ENCODE measurements at regions not wholly inside any gene's neighbourhood (a gene's known extent, or its start where the extent isn't known, plus 50 kb on each side); places are given as distances from the start of the nearest gene placed in this dataset.
A peak's percentile ranks its signal among the peaks of the same experiment; 100 is the strongest.

- Histone ChIP-seq H3K27me3 (ENCODE audit: control insufficient read depth, insufficient read depth, low read length) (no peaks in the 10 kb centered on the region), H3K27ac (ENCODE audit: insufficient read depth, low read length) (no peak overlapping the region), H2AFZ (ENCODE audit: low read length) (no peak overlapping the region), H3K79me2 (ENCODE audit: control insufficient read depth, insufficient read depth, low read length) (no peaks in the 10 kb centered on the region), H3K36me3 (ENCODE audit: control insufficient read depth, insufficient read depth, low read length) (no peaks in the 10 kb centered on the region), H3K9ac (ENCODE audit: insufficient read depth, low read length) (no peak overlapping the region), H3K4me3 (replicated peaks in 1 of 4; ENCODE audit: control extremely low read depth in 1 of 4, insufficient read depth in 1 of 4, low read depth in 3 of 4, low read length in 4 of 4) (no peak overlapping the region), H3K4me1 (ENCODE audit: control insufficient read depth, extremely low read depth, insufficient read depth, low read length) (no peaks in the 10 kb centered on the region), H3K9me3 (ENCODE audit: control insufficient read depth, insufficient read depth, low read depth, low read length) (no peaks in the 10 kb centered on the region), H4K20me1 (ENCODE audit: control insufficient read depth, extremely low read depth, insufficient read depth, low read length) (no peaks in the 10 kb centered on the region), H3K4me2 (ENCODE audit: extremely low read depth, insufficient read depth, low read length) (no peak overlapping the region)
- no peak for TF ChIP-seq CTCF (conservative IDR thresholded peaks at IDR 0.05 in 1 of 2, IDR thresholded peaks at IDR 0.05 in 1 of 2; ENCODE audit: low read depth in 1 of 2, low read length in 2 of 2)
- TF ChIP-seq EZH2 (IDR thresholded peaks at IDR 0.05; ENCODE audit: low read length, missing control alignments): no peak
- DNase-seq (ENCODE audit: low read depth in 2 of 2): peak in 1 of 2 donors; percentile 6
These were observed 166.0 kb downstream of the KLHL28 start for GRCh38 chr14:44795725-44796124.

GRCh38 chr14:44791730-44792129, 170.0 kb downstream of the KLHL28 start:
- H3K9me3 ChIP-seq (ENCODE audit: control insufficient read depth, insufficient read depth, low read depth, low read length): no peaks in the 10 kb centered on the region
- no peaks in the 10 kb centered on the region for H3K27me3 ChIP-seq (ENCODE audit: control insufficient read depth, insufficient read depth, low read length)
- H3K79me2 ChIP-seq (ENCODE audit: control insufficient read depth, insufficient read depth, low read length): no peaks in the 10 kb centered on the region
- H3K36me3 ChIP-seq (ENCODE audit: control insufficient read depth, insufficient read depth, low read length): no peaks in the 10 kb centered on the region
- TF ChIP-seq CTCF (conservative IDR thresholded peaks at IDR 0.05 in 1 of 2, IDR thresholded peaks at IDR 0.05 in 1 of 2; ENCODE audit: low read depth in 1 of 2, low read length in 2 of 2) (no peak), EZH2 (IDR thresholded peaks at IDR 0.05; ENCODE audit: low read length, missing control alignments) (no peak)
- H3K9ac ChIP-seq (ENCODE audit: insufficient read depth, low read length): no peak overlapping the region
- H3K4me2 ChIP-seq (ENCODE audit: extremely low read depth, insufficient read depth, low read length): no peak overlapping the region
- no peaks in the 10 kb centered on the region for H3K4me1 ChIP-seq (ENCODE audit: control insufficient read depth, extremely low read depth, insufficient read depth, low read length)
- no peaks in the 10 kb centered on the region for H4K20me1 ChIP-seq (ENCODE audit: control insufficient read depth, extremely low read depth, insufficient read depth, low read length)
- no peak overlapping the region for H2AFZ ChIP-seq (ENCODE audit: low read length)
- H3K27ac ChIP-seq (ENCODE audit: insufficient read depth, low read length): no peak overlapping the region
- DNase-seq (ENCODE audit: low read depth in 2 of 2): peak in 1 of 2 donors; percentile 48
- H3K4me3 ChIP-seq (replicated peaks in 1 of 4; ENCODE audit: control extremely low read depth in 1 of 4, insufficient read depth in 1 of 4, low read depth in 3 of 4, low read length in 4 of 4): no peak overlapping the region

- Histone ChIP-seq H3K4me2 (ENCODE audit: extremely low read depth, insufficient read depth, low read length) (no peak overlapping the region), H3K36me3 (ENCODE audit: control insufficient read depth, insufficient read depth, low read length) (no peaks in the 10 kb centered on the region), H3K4me3 (replicated peaks in 1 of 4; ENCODE audit: control extremely low read depth in 1 of 4, insufficient read depth in 1 of 4, low read depth in 3 of 4, low read length in 4 of 4) (no peak overlapping the region), H3K4me1 (ENCODE audit: control insufficient read depth, extremely low read depth, insufficient read depth, low read length) (no peaks in the 10 kb centered on the region), H3K9me3 (ENCODE audit: control insufficient read depth, insufficient read depth, low read depth, low read length) (no peaks in the 10 kb centered on the region), H3K27me3 (ENCODE audit: control insufficient read depth, insufficient read depth, low read length) (no peaks in the 10 kb centered on the region), H3K27ac (ENCODE audit: insufficient read depth, low read length) (no peak overlapping the region), H2AFZ (ENCODE audit: low read length) (no peak overlapping the region), H3K9ac (ENCODE audit: insufficient read depth, low read length) (no peak overlapping the region), H4K20me1 (ENCODE audit: control insufficient read depth, extremely low read depth, insufficient read depth, low read length) (no peaks in the 10 kb centered on the region), H3K79me2 (ENCODE audit: control insufficient read depth, insufficient read depth, low read length) (no peaks in the 10 kb centered on the region)
- no peak for TF ChIP-seq EZH2 (IDR thresholded peaks at IDR 0.05; ENCODE audit: low read length, missing control alignments)
- no peak for TF ChIP-seq CTCF (conservative IDR thresholded peaks at IDR 0.05 in 1 of 2, IDR thresholded peaks at IDR 0.05 in 1 of 2; ENCODE audit: low read depth in 1 of 2, low read length in 2 of 2)
- no peak for DNase-seq (ENCODE audit: low read depth in 2 of 2)
These were observed 173.1 kb downstream of the KLHL28 start for GRCh38 chr14:44788612-44789011.

Data from fibroblast of lung (primary cell).